Body of pancreas (tissue), 4 donors: ENCODE measurements at regions not wholly inside any gene's neighbourhood (a gene's known extent, or its start where the extent isn't known, plus 50 kb on each side); places are given as distances from the start of the nearest gene placed in this dataset.

Experiments
- ATAC-seq: fragments of 150-250 bp; one replicate; pipeline ENCODE4 v1.9.1; 2016
- DNase-seq, 4 donors: peaks; one replicate each; pipeline ENCODE4 v3.0.0-alpha.2; 2019
- H3K27ac ChIP-seq, 4 donors: fragments of 200-600 bp; sonication (generic); 1 replicate in 3 of 4; 2 replicates in 1 of 4; pipeline versions ENCODE4 v1.5.1 to v1.6.1; 2016 to 2019; ENCODE audit warnings: mild to moderate bottlenecking in 1 of 4, mixed read lengths in 1 of 4, moderate library complexity in 1 of 4
- H3K27me3 ChIP-seq, 2 donors: fragments of 200-600 bp; sonication (generic); one replicate each; pipeline ENCODE4 v1.6.0; 2016; ENCODE audit warnings: mild to moderate bottlenecking in 1 of 2
- H3K36me3 ChIP-seq, 2 donors: fragments of 200-600 bp; sonication (generic); replicated peaks in 1 of 2; 2 replicates each; pipeline ENCODE4 v1.5.1; 2016; ENCODE audit warnings: low read depth in 2 of 2; ENCODE audit not compliant: insufficient read depth in 1 of 2
- H3K4me1 ChIP-seq: fragments of 200-600 bp; sonication (generic); one replicate; pipeline ENCODE4 v1.6.0; 2016
- H3K4me3 ChIP-seq, 2 donors: fragments of 200-600 bp; sonication (generic); 1 replicate in 1 of 2; 2 replicates in 1 of 2; pipeline ENCODE4 v1.5.1; 2016 to 2019
- H3K9me3 ChIP-seq, 3 donors: fragments of 200-600 bp; sonication (generic); 1 replicate in 2 of 3; 2 replicates in 1 of 3; pipeline ENCODE4 v1.5.1; 2016
- POLR2A ChIP-seq, 3 donors: fragments of 450-650 bp; IDR thresholded peaks; one replicate each; pipeline ENCODE4 v1.6.1; 2016; ENCODE audit warnings: antibody characterized with exemption in 3 of 3, mild to moderate bottlenecking in 2 of 3
- WGBS, 2 donors: methylation state at CpG; one replicate each; pipeline ENCODE4 v1.1.5; 2017; 5-methylcytosine and 5-hydroxymethylcytosine counted together
- intact Hi-C: fragments of 100-400 bp; cut with DNase I; formaldehyde crosslinking; loops from one replicate; pipeline ENCODE4 v1.15.1; 2023
- TF ChIP-seq, protein P1 (sequence below), 7 experiments: fragments of 450-650 bp in 4 of 7; fragments of 200-600 bp in 3 of 7; sonication (generic) in 3 of 7; IDR thresholded peaks; one replicate each; pipeline ENCODE4 v1.5.1; 2016 to 2019; ENCODE audit warnings: antibody characterized with exemption in 7 of 7

DNA sequence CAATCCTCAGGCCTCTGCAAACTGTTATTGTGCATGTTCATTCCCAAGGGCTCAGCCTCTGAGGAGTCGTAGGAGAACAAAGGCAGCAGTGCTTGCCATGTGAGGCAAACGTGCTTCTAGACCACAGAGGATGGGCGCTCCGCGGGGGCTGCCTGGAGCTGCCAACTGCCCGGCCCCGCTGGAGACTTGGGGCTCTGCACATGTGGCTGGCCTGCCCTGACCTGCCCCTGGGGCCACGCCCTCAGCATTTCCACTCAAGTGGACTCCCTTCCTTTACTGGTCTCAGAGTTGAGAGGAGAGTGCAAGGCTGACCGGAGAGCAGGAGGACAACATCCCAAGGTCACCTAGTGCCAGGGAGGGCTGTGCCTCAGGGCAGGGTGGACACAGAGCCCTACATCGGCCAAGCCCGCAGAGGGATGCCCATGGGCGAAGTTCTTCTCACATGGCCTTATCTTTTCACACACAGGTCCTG, 222.3 kb upstream of the ZNF32 start:
- no peak overlapping the region for H3K4me3 ChIP-seq
- H3K27ac ChIP-seq, result no peak overlapping the region
- ATAC-seq (peak; percentile 54), DNase-seq (no peak)
- no peaks in the 10 kb centered on the region for H3K27me3 ChIP-seq
- H3K9me3 ChIP-seq, result no peaks in the 10 kb centered on the region
- no peaks in the 10 kb centered on the region for H3K36me3 ChIP-seq
- H3K4me1 ChIP-seq, result no peaks in the 10 kb centered on the region
- intact Hi-C loops, result no loop called here
- WGBS, 2 donors, result 78 to 80% methylated on average over 2 to 12 of the region's 12 CpGs
- TF ChIP-seq, protein P1, sequence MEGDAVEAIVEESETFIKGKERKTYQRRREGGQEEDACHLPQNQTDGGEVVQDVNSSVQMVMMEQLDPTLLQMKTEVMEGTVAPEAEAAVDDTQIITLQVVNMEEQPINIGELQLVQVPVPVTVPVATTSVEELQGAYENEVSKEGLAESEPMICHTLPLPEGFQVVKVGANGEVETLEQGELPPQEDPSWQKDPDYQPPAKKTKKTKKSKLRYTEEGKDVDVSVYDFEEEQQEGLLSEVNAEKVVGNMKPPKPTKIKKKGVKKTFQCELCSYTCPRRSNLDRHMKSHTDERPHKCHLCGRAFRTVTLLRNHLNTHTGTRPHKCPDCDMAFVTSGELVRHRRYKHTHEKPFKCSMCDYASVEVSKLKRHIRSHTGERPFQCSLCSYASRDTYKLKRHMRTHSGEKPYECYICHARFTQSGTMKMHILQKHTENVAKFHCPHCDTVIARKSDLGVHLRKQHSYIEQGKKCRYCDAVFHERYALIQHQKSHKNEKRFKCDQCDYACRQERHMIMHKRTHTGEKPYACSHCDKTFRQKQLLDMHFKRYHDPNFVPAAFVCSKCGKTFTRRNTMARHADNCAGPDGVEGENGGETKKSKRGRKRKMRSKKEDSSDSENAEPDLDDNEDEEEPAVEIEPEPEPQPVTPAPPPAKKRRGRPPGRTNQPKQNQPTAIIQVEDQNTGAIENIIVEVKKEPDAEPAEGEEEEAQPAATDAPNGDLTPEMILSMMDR (IDR thresholded peaks at IDR 0.05), result no peak
- TF ChIP-seq POLR2A (IDR thresholded peaks at IDR 0.05), result no peak

DNA sequence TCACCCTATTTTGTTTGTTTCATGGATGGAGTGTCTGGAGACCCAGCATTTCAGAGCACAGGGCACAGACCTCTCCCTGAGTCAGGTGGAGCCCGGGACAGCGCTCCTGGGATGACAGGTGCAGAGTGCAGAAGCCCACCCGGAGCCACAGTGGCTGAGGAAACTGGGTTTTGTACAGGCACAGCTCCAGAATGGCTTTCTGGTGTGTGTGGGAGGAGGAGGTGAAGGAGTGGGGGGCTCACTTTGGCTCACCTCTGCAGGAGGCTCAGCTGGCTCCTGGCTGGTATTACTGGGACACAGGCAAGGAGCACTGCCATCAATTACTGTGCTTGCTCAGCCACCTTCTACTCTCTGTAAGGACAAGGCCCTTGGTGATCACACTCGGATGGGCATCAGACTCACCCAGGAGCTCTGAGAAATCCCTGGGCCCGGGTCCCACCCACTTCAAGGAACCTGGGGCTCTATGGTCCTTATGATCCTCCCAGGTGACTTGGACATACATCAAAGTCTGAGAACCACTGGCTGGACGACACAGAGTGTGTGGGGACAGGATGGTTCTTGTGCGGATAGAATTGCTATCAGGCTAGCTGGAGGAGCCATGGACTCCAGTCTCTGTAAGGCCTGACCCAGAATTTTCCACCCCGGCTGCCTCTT, 221.1 kb upstream of the ZNF32 start:
- Histone ChIP-seq H3K4me1 (peaks cover under 1% of the 10 kb centered on the region), H3K27me3 (no peaks in the 10 kb centered on the region), H3K9me3 (no peaks in the 10 kb centered on the region), H3K36me3 (no peaks in the 10 kb centered on the region), H3K27ac (no peak overlapping the region), H3K4me3 (no peak overlapping the region)
- DNase-seq (no peak), ATAC-seq (no peak)
- TF ChIP-seq, protein P1 (IDR thresholded peaks at IDR 0.05), result no peak
- TF ChIP-seq POLR2A (IDR thresholded peaks at IDR 0.05), result no peak
- 89 to 91% methylated on average over 4 to 8 of the region's 8 CpGs for WGBS, 2 donors
- intact Hi-C loops, result no loop called here

DNA sequence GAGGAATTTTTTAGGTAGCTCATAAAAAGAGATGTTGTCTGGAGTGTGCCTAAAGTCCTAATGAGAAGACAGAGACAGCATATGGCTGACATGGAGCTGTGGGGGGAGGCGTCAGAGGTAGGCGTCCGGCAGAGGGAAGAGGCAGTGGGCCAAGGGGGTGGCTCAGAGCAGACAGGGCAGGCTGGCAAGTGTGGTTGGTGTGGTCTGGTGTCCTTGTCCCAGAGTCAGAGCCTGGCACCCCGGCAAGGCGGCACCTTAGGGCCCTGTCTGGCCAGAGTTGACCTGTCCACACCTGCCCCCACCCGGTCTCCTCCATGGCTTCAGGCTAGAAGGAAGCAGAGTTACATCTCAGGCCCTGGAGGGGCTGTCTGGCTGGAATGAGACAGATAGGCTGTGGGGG, 220.3 kb upstream of the ZNF32 start:
- Histone ChIP-seq H3K36me3 (no peaks in the 10 kb centered on the region), H3K27me3 (no peaks in the 10 kb centered on the region), H3K9me3 (no peaks in the 10 kb centered on the region), H3K27ac (no peak overlapping the region), H3K4me3 (no peak overlapping the region), H3K4me1 (peaks cover 9% of the 10 kb centered on the region)
- DNase-seq (no peak), ATAC-seq (no peak)
- intact Hi-C loops, result no loop called here
- TF ChIP-seq, protein P1 (IDR thresholded peaks at IDR 0.05), result no peak
- TF ChIP-seq POLR2A (IDR thresholded peaks at IDR 0.05), result no peak
- WGBS, 2 donors, result 98 to 99% methylated on average over 5 to 6 of the region's 6 CpGs

DNA sequence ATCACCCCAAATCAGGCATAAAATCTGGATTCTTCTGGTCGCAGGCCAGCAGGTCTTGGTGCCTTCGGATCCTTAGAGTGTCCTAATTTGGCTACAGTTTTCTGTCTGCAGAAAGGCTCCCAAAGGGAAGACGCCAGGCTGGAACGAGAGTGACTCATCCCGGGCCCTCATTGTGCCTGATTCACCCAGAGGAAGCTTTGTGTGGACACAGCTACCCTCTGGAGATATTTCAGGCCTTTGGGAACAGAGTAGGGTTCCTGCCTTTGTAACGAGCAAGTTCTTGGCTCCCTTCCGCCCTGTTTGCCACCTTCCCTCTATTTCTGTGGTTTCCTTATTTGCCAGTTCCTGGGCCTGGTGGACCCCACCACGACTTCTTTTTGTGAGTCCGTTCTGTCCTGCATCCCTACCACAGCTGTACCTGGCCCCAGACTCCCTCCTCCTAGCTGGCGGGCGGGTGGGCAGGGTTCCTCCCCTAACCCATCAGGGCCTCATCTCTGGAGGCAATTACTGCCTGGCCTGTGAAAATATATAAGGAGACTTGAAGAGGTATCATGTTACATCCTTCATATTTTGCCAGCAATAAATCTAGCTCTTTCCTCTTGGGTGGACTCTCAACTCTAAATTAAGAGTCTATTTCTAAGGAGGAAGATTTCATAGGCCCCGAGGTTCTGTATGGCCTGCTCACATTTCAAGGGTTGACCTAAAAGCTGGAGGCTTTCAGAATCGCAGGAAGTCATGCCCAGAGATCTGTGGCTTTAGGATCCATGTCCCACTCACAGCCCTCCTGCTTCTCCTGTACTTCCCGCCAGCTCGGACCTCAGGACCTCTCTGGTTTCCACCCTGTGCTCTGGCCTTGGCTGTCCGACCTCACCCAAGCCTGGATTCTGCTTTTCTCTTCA, 219.2 kb upstream of the ZNF32 start:
- Histone ChIP-seq H3K27ac (no peak overlapping the region), H3K27me3 (no peaks in the 10 kb centered on the region), H3K36me3 (no peaks in the 10 kb centered on the region), H3K4me1 (peaks cover 15% of the 10 kb centered on the region), H3K9me3 (no peaks in the 10 kb centered on the region), H3K4me3 (no peak overlapping the region)
- ATAC-seq (no peak), DNase-seq (no peak)
- TF ChIP-seq, protein P1 (IDR thresholded peaks at IDR 0.05), result no peak
- TF ChIP-seq POLR2A (IDR thresholded peaks at IDR 0.05), result no peak
- intact Hi-C loops, result no loop called here
- WGBS, 2 donors, result 90% methylated on average over 16 of the region's 16 CpGs
